Prostate gland (tissue), 2 donors: ENCODE measurements at regions not wholly inside any gene's neighbourhood (a gene's known extent, or its start where the extent isn't known, plus 50 kb on each side); places are given as distances from the start of the nearest gene placed in this dataset.

Experiments
- DNase-seq: peaks from one replicate; pipeline ENCODE4 v3.0.0-alpha.2; 2019; ENCODE audit warnings: low spot score
- H3K27ac ChIP-seq, 2 donors: fragments of 200-600 bp; sonication (generic); 2 replicates each; pipeline ENCODE4 v1.5.1; 2017 to 2019
- H3K27me3 ChIP-seq: fragments of 200-600 bp; sonication (generic); replicated peaks from 2 replicates; pipeline ENCODE4 v1.5.1; 2019; ENCODE audit not compliant: insufficient read depth
- H3K36me3 ChIP-seq, 2 donors: fragments of 200-600 bp; sonication (generic); 1 replicate in 1 of 2; 2 replicates in 1 of 2; pipeline versions ENCODE4 v1.5.1 to v1.8.1; 2017 to 2019
- H3K4me1 ChIP-seq: fragments of 200-600 bp; sonication (generic); replicated peaks from 2 replicates; pipeline ENCODE4 v1.5.1; 2019
- H3K4me3 ChIP-seq, 2 donors: fragments of 200-600 bp; sonication (generic); 2 replicates each; pipeline ENCODE4 v1.5.1; 2017 to 2019
- H3K9me3 ChIP-seq: fragments of 200-600 bp; sonication (generic); 2 replicates; pipeline ENCODE4 v1.5.1; 2017
- POLR2A ChIP-seq: fragments of 450-650 bp; IDR thresholded peaks from one replicate; pipeline ENCODE4 v1.6.1; 2016; ENCODE audit warnings: antibody characterized with exemption, mild to moderate bottlenecking
- POLR2AphosphoS5 ChIP-seq: sonication (generic); formaldehyde crosslinking; IDR thresholded peaks from one replicate; pipeline ENCODE4 v1.6.1; 2017; ENCODE audit warnings: antibody characterized with exemption
- WGBS: methylation state at CpG from one replicate; pipeline ENCODE4 v1.1.5; 2018; 5-methylcytosine and 5-hydroxymethylcytosine counted together
- intact Hi-C: fragments of 100-400 bp; cut with DNase I; formaldehyde crosslinking; loops from one replicate; pipeline ENCODE4 v1.14.2; 2022
- TF ChIP-seq, protein P1 (sequence below), 4 experiments: fragments of 200-600 bp in 2 of 4; fragments of 450-650 bp in 2 of 4; sonication (generic) in 2 of 4; IDR thresholded peaks; 1 replicate in 3 of 4; 2 replicates in 1 of 4; pipeline ENCODE4 v1.5.1; 2016 to 2019; ENCODE audit warnings: antibody characterized with exemption in 4 of 4, mild to moderate bottlenecking in 2 of 4, moderate library complexity in 2 of 4

DNA sequence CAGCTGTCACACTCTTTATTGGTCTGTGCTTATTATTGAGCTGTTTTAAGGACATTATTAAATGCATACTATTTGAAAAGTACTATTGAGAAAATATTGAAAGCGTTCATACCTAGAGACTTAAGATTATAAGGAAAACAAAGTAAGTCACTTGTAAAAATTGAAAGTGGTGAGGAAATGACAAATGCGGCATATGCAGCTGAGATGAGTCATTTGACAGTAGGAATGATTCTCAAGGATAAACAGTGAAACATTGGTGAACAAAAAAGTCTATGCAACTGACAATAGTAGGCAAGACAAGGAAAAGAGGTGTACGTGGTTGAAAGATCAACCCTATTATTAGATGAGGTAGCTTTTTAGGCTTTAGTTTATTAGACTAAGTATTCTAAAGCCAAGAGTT, 82.6 kb upstream of the MAP10 start:
- no peaks in the 10 kb centered on the region for H3K9me3 ChIP-seq
- H3K4me3 ChIP-seq = no peak overlapping the region
- intact Hi-C loops = no loop called here
- H3K27ac ChIP-seq = no peak overlapping the region
- H3K36me3 ChIP-seq = no peaks in the 10 kb centered on the region
- no peaks in the 10 kb centered on the region for H3K27me3 ChIP-seq
- 88% methylated on average over 3 of the region's 3 CpGs for WGBS
- TF ChIP-seq, protein P1, sequence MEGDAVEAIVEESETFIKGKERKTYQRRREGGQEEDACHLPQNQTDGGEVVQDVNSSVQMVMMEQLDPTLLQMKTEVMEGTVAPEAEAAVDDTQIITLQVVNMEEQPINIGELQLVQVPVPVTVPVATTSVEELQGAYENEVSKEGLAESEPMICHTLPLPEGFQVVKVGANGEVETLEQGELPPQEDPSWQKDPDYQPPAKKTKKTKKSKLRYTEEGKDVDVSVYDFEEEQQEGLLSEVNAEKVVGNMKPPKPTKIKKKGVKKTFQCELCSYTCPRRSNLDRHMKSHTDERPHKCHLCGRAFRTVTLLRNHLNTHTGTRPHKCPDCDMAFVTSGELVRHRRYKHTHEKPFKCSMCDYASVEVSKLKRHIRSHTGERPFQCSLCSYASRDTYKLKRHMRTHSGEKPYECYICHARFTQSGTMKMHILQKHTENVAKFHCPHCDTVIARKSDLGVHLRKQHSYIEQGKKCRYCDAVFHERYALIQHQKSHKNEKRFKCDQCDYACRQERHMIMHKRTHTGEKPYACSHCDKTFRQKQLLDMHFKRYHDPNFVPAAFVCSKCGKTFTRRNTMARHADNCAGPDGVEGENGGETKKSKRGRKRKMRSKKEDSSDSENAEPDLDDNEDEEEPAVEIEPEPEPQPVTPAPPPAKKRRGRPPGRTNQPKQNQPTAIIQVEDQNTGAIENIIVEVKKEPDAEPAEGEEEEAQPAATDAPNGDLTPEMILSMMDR (IDR thresholded peaks at IDR 0.05) = no peak
- TF ChIP-seq POLR2A = no peak
- TF ChIP-seq POLR2AphosphoS5 = no peak
- DNase-seq = no peak
- H3K4me1 ChIP-seq = no peaks in the 10 kb centered on the region

DNA sequence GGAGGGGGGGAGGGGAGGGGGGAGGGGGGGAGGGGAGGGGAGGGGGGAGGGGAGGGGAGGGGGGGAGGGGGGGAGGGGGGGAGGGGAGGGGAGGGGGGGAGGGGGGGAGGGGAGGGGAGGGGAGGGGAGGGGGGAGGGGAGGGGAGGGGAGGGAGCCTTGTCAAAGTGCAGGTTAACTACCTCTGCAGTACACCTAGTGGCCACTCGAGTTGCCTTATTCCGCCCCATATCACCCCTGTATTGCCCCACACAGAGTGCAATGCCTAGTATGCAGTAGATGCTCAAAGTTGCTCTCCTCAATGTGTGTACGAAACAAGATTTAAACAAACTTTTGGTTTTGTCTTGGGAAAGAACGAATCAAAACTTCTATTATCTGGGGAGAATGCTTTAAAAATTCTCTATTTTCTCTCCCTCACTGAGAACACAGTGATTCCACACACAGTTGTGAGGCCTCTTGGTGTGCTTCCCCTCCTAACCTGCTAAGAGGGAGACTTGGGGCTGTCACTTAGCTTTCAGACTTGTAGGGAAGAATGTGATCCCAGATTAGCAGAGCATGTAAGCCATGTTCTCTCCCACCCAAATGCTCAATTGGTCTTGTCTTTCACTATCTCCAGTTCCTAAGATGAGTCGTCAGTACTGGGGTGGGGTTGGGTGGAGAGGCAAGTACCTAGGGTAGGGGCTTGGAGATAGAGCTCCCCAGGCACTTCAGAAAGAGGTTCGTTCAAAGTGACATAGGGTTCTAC, 79.7 kb upstream of the MAP10 start:
- Histone ChIP-seq H3K27me3 (no peaks in the 10 kb centered on the region), H3K27ac (no peak overlapping the region), H3K9me3 (no peaks in the 10 kb centered on the region), H3K4me1 (no peaks in the 10 kb centered on the region), H3K4me3 (no peak overlapping the region), H3K36me3 (no peaks in the 10 kb centered on the region)
- DNase-seq = no peak
- intact Hi-C loops = no loop called here
- WGBS = 82% methylated on average over 6 of the region's 6 CpGs
- TF ChIP-seq, protein P1 (IDR thresholded peaks at IDR 0.05) = no peak
- no peak for TF ChIP-seq POLR2A
- TF ChIP-seq POLR2AphosphoS5 = no peak

- no peak for DNase-seq
- no peaks in the 10 kb centered on the region for H3K9me3 ChIP-seq
- H3K27ac ChIP-seq = no peak overlapping the region
- H3K27me3 ChIP-seq = no peaks in the 10 kb centered on the region
- TF ChIP-seq POLR2AphosphoS5 (no peak), POLR2A (no peak)
- TF ChIP-seq, protein P1 (IDR thresholded peaks at IDR 0.05) = no peak
- H3K4me3 ChIP-seq = no peak overlapping the region
- H3K4me1 ChIP-seq = no peaks in the 10 kb centered on the region
- 53% methylated on average over 8 of the region's 8 CpGs for WGBS
- intact Hi-C loops = no loop called here
- H3K36me3 ChIP-seq = no peaks in the 10 kb centered on the region
Observed at GRCh38 chr1:232726048-232726779, 79.0 kb upstream of the MAP10 start.

GRCh38 chr1:232728507-232729263, 76.5 kb upstream of the MAP10 start:
- Histone ChIP-seq H3K4me3 (no peak overlapping the region), H3K9me3 (no peaks in the 10 kb centered on the region), H3K27me3 (no peaks in the 10 kb centered on the region), H3K36me3 (no peaks in the 10 kb centered on the region), H3K4me1 (no peaks in the 10 kb centered on the region), H3K27ac (no peak overlapping the region)
- TF ChIP-seq POLR2A = no peak
- TF ChIP-seq POLR2AphosphoS5 = no peak
- TF ChIP-seq, protein P1 (IDR thresholded peaks at IDR 0.05) = no peak
- DNase-seq = no peak
- intact Hi-C loops = no loop called here
- WGBS = 77% methylated on average over 6 of the region's 6 CpGs
